Endothelial cell of umbilical vein (primary cell): ENCODE measurements at regions not wholly inside any gene's neighbourhood (a gene's known extent, or its start where the extent isn't known, plus 50 kb on each side); places are given as distances from the start of the nearest gene placed in this dataset.
"Not testable (repeated sequence)": the region's sequence is repeated elsewhere in the genome, so short reads cannot be mapped to it uniquely, and the experiment has no call there.

Experiments used
- BruUV-seq: library from RNA; stranded (reverse); fragments of 400-500 nt; replicated peaks from 2 replicates; lab custom pipeline; 2021; lab: Mats Ljungman, UMichigan
- CTCF ChIA-PET: fragments of 300-600, 350-600 bp; sonication (Branson Sonifier 250); formaldehyde crosslinking; loops from one replicate; lab custom pipeline; 2021; ENCODE audit warnings: antibody characterized with exemption, inconsistent platforms; lab: Charles Lee
- POLR2A ChIA-PET: fragments of 300-600, 350-600 bp; sonication (Branson Sonifier 250); formaldehyde crosslinking; loops from one replicate; lab custom pipeline; 2021; ENCODE audit warnings: antibody characterized with exemption, inconsistent platforms; lab: Charles Lee
- DNase-seq: peaks from one replicate; pipeline ENCODE4 v3.0.0-alpha.2; 2011; ENCODE audit warnings: low read depth, low spot score
- FAIRE-seq: peaks from 2 replicates; lab custom pipeline; 2011; peaks lifted over from hg19 to GRCh38; lab: Jason Lieb, UNC
- H2AFZ ChIP-seq: 2 replicates; pipeline ENCODE4 v1.6.0; 2012; ENCODE audit warnings: low read depth, low read length, control low read depth, inconsistent platforms
- H3K27ac ChIP-seq: 2 replicates; pipeline ENCODE4 v1.5.1; 2011; ENCODE audit warnings: low read depth, mild to moderate bottlenecking, control low read depth, low read length, moderate library complexity; ENCODE audit not compliant: insufficient read depth
- H3K27me3 ChIP-seq, 2 experiments: 2 replicates each; pipeline versions ENCODE4 v1.6.0 to v1.6.1; 2011; ENCODE audit warnings: low read length in 2 of 2, mixed read lengths in 1 of 2; ENCODE audit not compliant: control insufficient read depth in 2 of 2, insufficient read depth in 2 of 2
- H3K36me3 ChIP-seq, 2 experiments: 2 replicates in 1 of 2; 3 replicates in 1 of 2; pipeline ENCODE4 v1.5.1; 2011; ENCODE audit warnings: low read length in 2 of 2, mild to moderate bottlenecking in 1 of 2, moderate library complexity in 1 of 2; ENCODE audit not compliant: control insufficient read depth in 2 of 2, insufficient read depth in 2 of 2; ENCODE audit errors: extremely low read depth in 1 of 2
- H3K4me1 ChIP-seq: 3 replicates; pipeline ENCODE4 v1.5.1; 2011; ENCODE audit warnings: mild to moderate bottlenecking, low read length; ENCODE audit not compliant: control insufficient read depth, insufficient read depth; ENCODE audit errors: extremely low read depth
- H3K4me2 ChIP-seq: 2 replicates; pipeline ENCODE4 v1.6.1; 2011; ENCODE audit warnings: low read length, control low read depth, mixed read lengths; ENCODE audit not compliant: insufficient read depth
- H3K4me3 ChIP-seq, 3 experiments: fragments of 200-600 bp in 1 of 3; sonication (generic), shearing (Covaris generic) in 1 of 3; replicated peaks in 1 of 3; 2 replicates each; pipeline ENCODE4 v1.5.1; 2011 to 2016; ENCODE audit warnings: control low read depth in 3 of 3, low read length in 3 of 3, mild to moderate bottlenecking in 2 of 3, inconsistent platforms in 1 of 3, low read depth in 1 of 3, moderate library complexity in 1 of 3; ENCODE audit not compliant: insufficient read depth in 1 of 3
- H3K79me2 ChIP-seq: 2 replicates; pipeline ENCODE4 v1.6.0; 2012; ENCODE audit warnings: low read length, inconsistent platforms; ENCODE audit not compliant: control insufficient read depth, insufficient read depth
- H3K9ac ChIP-seq: replicated peaks from 2 replicates; pipeline ENCODE3; 2011; ENCODE audit warnings: low read length, control low read depth; ENCODE audit not compliant: insufficient read depth; ENCODE audit errors: extremely low read depth
- H3K9me1 ChIP-seq: replicated peaks from 3 replicates; pipeline ENCODE4 v1.6.0; 2011; ENCODE audit warnings: mild to moderate bottlenecking, low read length; ENCODE audit not compliant: control insufficient read depth, insufficient read depth; ENCODE audit errors: extremely low read depth
- H3K9me3 ChIP-seq: replicated peaks from 2 replicates; pipeline ENCODE4 v1.5.1; 2012; ENCODE audit warnings: low read length, inconsistent platforms; ENCODE audit not compliant: control insufficient read depth, insufficient read depth
- H4K20me1 ChIP-seq: replicated peaks from 2 replicates; pipeline ENCODE3; 2011; ENCODE audit warnings: mild to moderate bottlenecking, low read length; ENCODE audit not compliant: control insufficient read depth, insufficient read depth; ENCODE audit errors: extremely low read depth
- EZH2 ChIP-seq: IDR thresholded peaks from 2 replicates; pipeline ENCODE4 v1.6.1; 2012; ENCODE audit warnings: borderline replicate concordance, low read depth, mild to moderate bottlenecking, moderate library complexity, low read length, inconsistent platforms; ENCODE audit not compliant: severe bottlenecking
- FOS ChIP-seq: IDR thresholded peaks from 2 replicates; pipeline ENCODE4 v1.6.1; 2011; ENCODE audit warnings: mild to moderate bottlenecking, low read length, moderate library complexity, borderline replicate concordance; ENCODE audit not compliant: insufficient read depth
- GATA2 ChIP-seq: IDR thresholded peaks from 2 replicates; pipeline ENCODE4 v1.7.0; 2011; ENCODE audit warnings: low read depth, mild to moderate bottlenecking, moderate library complexity, mixed read lengths, low read length; ENCODE audit not compliant: insufficient read length, insufficient read depth
- JUN ChIP-seq: IDR thresholded peaks from 2 replicates; pipeline ENCODE4 v1.6.1; 2011; ENCODE audit warnings: borderline replicate concordance, low read depth; ENCODE audit not compliant: insufficient read length, insufficient read depth
- MYC ChIP-seq: IDR thresholded peaks from one replicate; pipeline ENCODE4 v1.6.1; 2011; ENCODE audit warnings: mild to moderate bottlenecking, low read depth, low read length
- POLR2A ChIP-seq: IDR thresholded peaks from 2 replicates; pipeline ENCODE4 v1.6.1; 2012; ENCODE audit warnings: low read depth, mild to moderate bottlenecking, control low read depth, low read length
- POLR2AphosphoS5 ChIP-seq: IDR thresholded peaks from 2 replicates; pipeline ENCODE4 v1.6.1; 2012; ENCODE audit warnings: low read depth, mild to moderate bottlenecking, control low read depth, low read length, moderate library complexity; ENCODE audit not compliant: insufficient read depth
- dilution Hi-C: fragments of 300-500 bp; cut with MboI; formaldehyde crosslinking; loops from one replicate; pipeline ENCODE4 v1.15.0; 2019; ENCODE audit warnings: low sequenced_read_pairs; ENCODE audit not compliant: extremely low pct_ligation_motif_present
- intact Hi-C: fragments of 100-400 bp; cut with micrococcal nuclease; formaldehyde crosslinking; loops from one replicate; pipeline ENCODE4 v1.10.0; 2022
- TF ChIP-seq, protein P1 (sequence below): IDR thresholded peaks from 2 replicates; pipeline ENCODE4 v1.6.1; 2011; ENCODE audit not compliant: insufficient read depth, insufficient read length
- TF ChIP-seq, protein P2 (sequence below), 2 donors: IDR thresholded peaks; 1 replicate in 1 of 2; 2 replicates in 1 of 2; pipeline ENCODE4 v1.5.1; 2011; ENCODE audit warnings: low read length in 2 of 2, mild to moderate bottlenecking in 2 of 2, moderate library complexity in 2 of 2, control low read depth in 1 of 2, inconsistent platforms in 1 of 2, low read depth in 1 of 2; ENCODE audit not compliant: insufficient read depth in 1 of 2; ENCODE audit errors: extremely low read depth in 1 of 2

DNA sequence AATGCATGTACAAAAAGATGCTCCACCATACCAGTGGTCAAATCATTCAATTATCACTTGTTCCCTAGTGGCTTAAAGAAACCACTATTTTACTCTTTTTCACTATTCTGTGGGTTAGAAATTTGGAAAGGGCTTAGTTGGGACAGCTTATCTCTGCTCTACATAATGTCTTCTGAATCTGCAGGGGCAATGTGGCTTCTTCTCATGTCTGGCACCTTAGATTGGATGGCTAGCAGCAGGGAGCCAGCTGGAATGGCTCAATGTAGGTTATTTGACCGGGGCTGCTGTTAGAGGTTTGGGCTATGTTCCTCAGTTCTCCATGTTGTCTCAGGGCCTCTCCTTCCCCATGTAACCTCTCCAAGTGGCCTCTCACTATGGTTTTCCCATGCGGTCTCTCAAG lies 57.5 kb upstream of the EPHB1 start:
- H3K9me3 ChIP-seq, result no peaks in the 10 kb centered on the region
- CTCF ChIA-PET, result no interaction called here

DNA sequence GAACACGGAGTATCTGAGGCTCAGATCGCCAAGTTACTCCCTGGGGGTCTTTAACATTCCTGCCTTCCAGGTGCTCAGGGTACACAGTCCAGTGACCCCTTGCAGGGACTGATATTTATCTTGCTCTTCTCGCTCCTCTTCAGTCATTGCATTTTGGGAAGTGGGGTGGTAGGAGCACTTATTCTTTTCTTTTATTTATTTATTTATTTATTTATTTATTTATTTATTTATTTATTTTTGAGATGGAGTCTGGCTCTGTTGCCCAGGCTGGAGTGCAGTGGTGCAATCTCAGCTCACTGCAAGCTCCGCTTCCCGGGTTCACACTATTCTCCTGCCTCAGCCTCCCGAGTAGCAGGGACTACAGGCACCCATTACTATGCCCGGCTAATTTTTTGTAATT lies 55.0 kb upstream of the EPHB1 start:
- H3K4me2 ChIP-seq, POLR2A ChIA-PET, DNase-seq, H3K79me2 ChIP-seq, H3K36me3 ChIP-seq, H3K4me1 ChIP-seq, CTCF ChIA-PET, intact Hi-C loops, BruUV-seq, H3K9ac ChIP-seq, H4K20me1 ChIP-seq, H3K27ac ChIP-seq, H3K9me3 ChIP-seq, H2AFZ ChIP-seq, dilution Hi-C loops, H3K4me3 ChIP-seq, H3K27me3 ChIP-seq, H3K9me1 ChIP-seq, FAIRE-seq: not testable (repeated sequence)

More for the DNA sequence above, 57.5 kb upstream of the EPHB1 start:
- no peaks in the 10 kb centered on the region for H3K4me1 ChIP-seq
- H2AFZ ChIP-seq, result no peak overlapping the region
- peaks cover 3 to 4% of the 10 kb centered on the region in 2 experiments for H3K27me3 ChIP-seq
- TF ChIP-seq MYC, result no peak
- TF ChIP-seq, protein P1, sequence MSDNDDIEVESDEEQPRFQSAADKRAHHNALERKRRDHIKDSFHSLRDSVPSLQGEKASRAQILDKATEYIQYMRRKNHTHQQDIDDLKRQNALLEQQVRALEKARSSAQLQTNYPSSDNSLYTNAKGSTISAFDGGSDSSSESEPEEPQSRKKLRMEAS, result no peak
- no peak for TF ChIP-seq FOS
- TF ChIP-seq, protein P2, sequence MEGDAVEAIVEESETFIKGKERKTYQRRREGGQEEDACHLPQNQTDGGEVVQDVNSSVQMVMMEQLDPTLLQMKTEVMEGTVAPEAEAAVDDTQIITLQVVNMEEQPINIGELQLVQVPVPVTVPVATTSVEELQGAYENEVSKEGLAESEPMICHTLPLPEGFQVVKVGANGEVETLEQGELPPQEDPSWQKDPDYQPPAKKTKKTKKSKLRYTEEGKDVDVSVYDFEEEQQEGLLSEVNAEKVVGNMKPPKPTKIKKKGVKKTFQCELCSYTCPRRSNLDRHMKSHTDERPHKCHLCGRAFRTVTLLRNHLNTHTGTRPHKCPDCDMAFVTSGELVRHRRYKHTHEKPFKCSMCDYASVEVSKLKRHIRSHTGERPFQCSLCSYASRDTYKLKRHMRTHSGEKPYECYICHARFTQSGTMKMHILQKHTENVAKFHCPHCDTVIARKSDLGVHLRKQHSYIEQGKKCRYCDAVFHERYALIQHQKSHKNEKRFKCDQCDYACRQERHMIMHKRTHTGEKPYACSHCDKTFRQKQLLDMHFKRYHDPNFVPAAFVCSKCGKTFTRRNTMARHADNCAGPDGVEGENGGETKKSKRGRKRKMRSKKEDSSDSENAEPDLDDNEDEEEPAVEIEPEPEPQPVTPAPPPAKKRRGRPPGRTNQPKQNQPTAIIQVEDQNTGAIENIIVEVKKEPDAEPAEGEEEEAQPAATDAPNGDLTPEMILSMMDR (IDR thresholded peaks at IDR 0.05; ENCODE audit: extremely low read depth in 1 of 2, insufficient read depth in 1 of 2, low read depth in 1 of 2, low read length in 2 of 2), result no peak
- no peak for TF ChIP-seq GATA2
- TF ChIP-seq POLR2A, result no peak
- no peak for TF ChIP-seq JUN
- no peak for TF ChIP-seq POLR2AphosphoS5
- TF ChIP-seq EZH2, result no peak
- POLR2A ChIA-PET, result no interaction called here
- no peak overlapping the region for H3K9ac ChIP-seq
- H3K4me2 ChIP-seq, result no peak overlapping the region
- FAIRE-seq, result no peak
- no peaks in the 10 kb centered on the region for H4K20me1 ChIP-seq
- no peaks in the 10 kb centered on the region for H3K9me1 ChIP-seq
- DNase-seq, result no peak
- no peak overlapping the region for H3K27ac ChIP-seq
- no peak overlapping the region for H3K4me3 ChIP-seq
- intact Hi-C loops (no loop called here), dilution Hi-C loops (no loop called here)
- no peaks in the 10 kb centered on the region for H3K79me2 ChIP-seq
- H3K36me3 ChIP-seq, result no peaks in the 10 kb centered on the region
- no TSS peak for BruUV-seq
